NB4 (cell line): ENCODE measurements at regions not wholly inside any gene's neighbourhood (a gene's known extent, or its start where the extent isn't known, plus 50 kb on each side); places are given as distances from the start of the nearest gene placed in this dataset.

Source experiments
- TF ChIP-seq, protein P1 (sequence below): IDR thresholded peaks from one replicate; pipeline ENCODE4 v1.5.1; 2012; ENCODE audit warnings: low read depth, low read length
- TF ChIP-seq, protein P2 (sequence below): IDR thresholded peaks from 2 replicates; pipeline ENCODE4 v1.6.1; 2011; ENCODE audit warnings: low read depth, low read length

- TF ChIP-seq, protein P1, sequence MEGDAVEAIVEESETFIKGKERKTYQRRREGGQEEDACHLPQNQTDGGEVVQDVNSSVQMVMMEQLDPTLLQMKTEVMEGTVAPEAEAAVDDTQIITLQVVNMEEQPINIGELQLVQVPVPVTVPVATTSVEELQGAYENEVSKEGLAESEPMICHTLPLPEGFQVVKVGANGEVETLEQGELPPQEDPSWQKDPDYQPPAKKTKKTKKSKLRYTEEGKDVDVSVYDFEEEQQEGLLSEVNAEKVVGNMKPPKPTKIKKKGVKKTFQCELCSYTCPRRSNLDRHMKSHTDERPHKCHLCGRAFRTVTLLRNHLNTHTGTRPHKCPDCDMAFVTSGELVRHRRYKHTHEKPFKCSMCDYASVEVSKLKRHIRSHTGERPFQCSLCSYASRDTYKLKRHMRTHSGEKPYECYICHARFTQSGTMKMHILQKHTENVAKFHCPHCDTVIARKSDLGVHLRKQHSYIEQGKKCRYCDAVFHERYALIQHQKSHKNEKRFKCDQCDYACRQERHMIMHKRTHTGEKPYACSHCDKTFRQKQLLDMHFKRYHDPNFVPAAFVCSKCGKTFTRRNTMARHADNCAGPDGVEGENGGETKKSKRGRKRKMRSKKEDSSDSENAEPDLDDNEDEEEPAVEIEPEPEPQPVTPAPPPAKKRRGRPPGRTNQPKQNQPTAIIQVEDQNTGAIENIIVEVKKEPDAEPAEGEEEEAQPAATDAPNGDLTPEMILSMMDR, result no peak
- TF ChIP-seq, protein P2, sequence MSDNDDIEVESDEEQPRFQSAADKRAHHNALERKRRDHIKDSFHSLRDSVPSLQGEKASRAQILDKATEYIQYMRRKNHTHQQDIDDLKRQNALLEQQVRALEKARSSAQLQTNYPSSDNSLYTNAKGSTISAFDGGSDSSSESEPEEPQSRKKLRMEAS, result no peak
Observed at GRCh38 chr5:126002222-126002897, 420.8 kb upstream of the GRAMD2B start.
